IgD-negative memory B cell (primary cell): ENCODE measurements at regions not wholly inside any gene's neighbourhood (a gene's known extent, or its start where the extent isn't known, plus 50 kb on each side); places are given as distances from the start of the nearest gene placed in this dataset.
"Not testable (repeated sequence)": the region's sequence is repeated elsewhere in the genome, so short reads cannot be mapped to it uniquely, and the experiment has no call there.

Experiments used
- H3K27ac Mint-ChIP-seq, 3 donors: one replicate each; pipeline ENCODE4 v1.8.0; 2020 to 2022; ENCODE audit warnings: mild to moderate bottlenecking in 3 of 3, mixed read lengths in 3 of 3, moderate library complexity in 1 of 3
- H3K27me3 Mint-ChIP-seq: one replicate; pipeline ENCODE4 v1.8.0; 2021; ENCODE audit warnings: mixed read lengths
- H3K36me3 Mint-ChIP-seq: one replicate; pipeline ENCODE4 v1.8.0; 2020; ENCODE audit warnings: mild to moderate bottlenecking, mixed read lengths
- H3K4me1 Mint-ChIP-seq, 3 donors: one replicate each; pipeline ENCODE4 v1.8.0; 2020 to 2022; ENCODE audit warnings: mixed read lengths in 3 of 3, mild to moderate bottlenecking in 1 of 3
- H3K4me3 Mint-ChIP-seq, 4 donors: one replicate each; pipeline ENCODE4 v1.8.0; 2020 to 2022; ENCODE audit warnings: mild to moderate bottlenecking in 4 of 4, mixed read lengths in 4 of 4, moderate library complexity in 3 of 4
- H3K9me3 Mint-ChIP-seq, 3 donors: one replicate each; pipeline ENCODE4 v1.8.0; 2020 to 2021; ENCODE audit warnings: mixed read lengths in 3 of 3, mild to moderate bottlenecking in 1 of 3

DNA sequence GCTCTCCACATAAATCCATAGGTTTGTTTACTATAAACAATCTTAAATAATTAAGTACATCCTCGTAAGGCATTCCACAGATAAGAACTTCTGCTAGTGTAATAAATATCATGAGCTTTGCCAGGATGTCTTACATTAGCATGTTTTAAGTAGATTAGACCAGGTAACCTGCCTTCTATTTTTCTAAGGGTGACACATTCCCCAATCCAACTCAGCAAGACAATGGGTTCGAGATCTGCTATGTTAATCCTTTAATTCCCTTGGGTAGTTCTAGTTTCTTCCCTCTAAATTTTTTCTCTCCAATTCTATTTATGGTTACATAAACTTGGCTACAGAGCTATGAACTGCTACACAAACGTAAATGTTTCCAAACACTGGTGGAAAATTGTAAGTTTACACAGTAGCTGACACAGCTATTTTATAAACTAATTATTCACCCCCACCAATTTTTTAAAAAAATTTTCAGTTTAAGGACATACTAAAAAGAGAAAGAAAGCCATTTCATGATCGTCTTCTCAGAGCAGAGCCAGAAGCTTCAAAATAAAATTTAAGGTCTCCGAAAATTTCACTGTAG is 386.5 kb upstream of the SLC39A10 start:
- peaks cover 5% of the 10 kb centered on the region for H3K27me3 Mint-ChIP-seq
- peaks cover 4% of the 10 kb centered on the region for H3K36me3 Mint-ChIP-seq
- no peak overlapping the region for H3K4me3 Mint-ChIP-seq
- H3K9me3 Mint-ChIP-seq = peaks cover 0 to 5% (median under 1%) of the 10 kb centered on the region in 3 donors
- H3K27ac Mint-ChIP-seq = no peak overlapping the region
- no peaks in the 10 kb centered on the region for H3K4me1 Mint-ChIP-seq

DNA sequence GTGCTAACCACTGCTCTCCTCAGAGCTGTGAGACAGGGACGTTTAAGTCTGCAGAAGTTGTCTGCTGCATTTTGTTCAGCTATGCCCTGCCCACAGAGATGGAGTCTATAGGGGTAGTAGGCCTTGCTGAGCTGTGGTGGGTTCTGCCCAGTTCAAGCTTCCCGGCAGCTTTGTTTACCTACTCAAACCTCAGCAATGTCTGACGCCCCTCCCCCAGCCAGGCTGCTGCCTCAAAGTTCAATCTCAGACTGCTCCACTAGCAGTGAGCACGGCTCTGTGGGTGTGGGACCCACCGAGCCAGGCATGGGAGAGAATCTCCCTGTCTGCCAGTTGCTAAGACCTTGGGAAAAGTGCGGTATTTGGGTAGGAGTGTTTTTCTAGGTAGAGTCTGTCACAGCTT is 387.8 kb upstream of the SLC39A10 start:
- Mint-ChIP-seq H3K4me1 (no peaks in the 10 kb centered on the region), H3K27me3 (peaks cover 4% of the 10 kb centered on the region), H3K4me3 (no peak overlapping the region), H3K36me3 (peaks cover 4% of the 10 kb centered on the region), H3K9me3 (peaks cover 0 to 4% (median 3%) of the 10 kb centered on the region in 3 donors), H3K27ac (no peak overlapping the region)

DNA sequence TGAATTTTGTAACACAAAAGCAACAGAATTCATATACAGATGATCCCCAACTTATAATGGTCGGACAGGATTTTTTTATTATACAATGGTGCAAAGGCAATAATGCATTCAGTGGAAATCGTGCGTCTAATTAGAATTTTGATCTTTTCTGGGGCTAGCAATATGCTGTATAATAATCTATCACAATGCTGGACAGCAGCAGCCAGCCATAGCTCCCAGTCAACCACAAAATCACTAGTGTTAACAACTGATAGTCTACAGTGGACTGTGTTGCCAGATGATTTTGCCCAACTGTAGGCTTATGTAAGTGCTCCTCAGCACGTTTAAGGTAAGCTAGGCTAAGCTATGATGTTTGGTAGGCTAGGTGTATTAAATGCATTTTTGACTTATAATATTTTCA is 399.0 kb upstream of the SLC39A10 start:
- Mint-ChIP-seq H3K36me3 (no peaks in the 10 kb centered on the region), H3K4me1 (no peaks in the 10 kb centered on the region), H3K27me3 (peaks cover 1% of the 10 kb centered on the region), H3K4me3 (no peak overlapping the region), H3K27ac (no peak overlapping the region), H3K9me3 (peaks cover 2 to 6% (median 2%) of the 10 kb centered on the region in 3 donors)

- peaks cover 2 to 10% (median 3%) of the 10 kb centered on the region in 3 donors for H3K9me3 Mint-ChIP-seq
Observed at GRCh38 chr2:195252018-195252417, 405.0 kb upstream of the SLC39A10 start.

GRCh38 chr2:195251214-195251613 is 405.8 kb upstream of the SLC39A10 start:
- Mint-ChIP-seq H3K36me3 (no peaks in the 10 kb centered on the region), H3K9me3 (peaks cover 2 to 10% (median 3%) of the 10 kb centered on the region in 3 donors), H3K27me3 (peaks cover 1% of the 10 kb centered on the region), H3K27ac (no peak overlapping the region), H3K4me1 (no peaks in the 10 kb centered on the region), H3K4me3 (no peak overlapping the region)

More at GRCh38 chr2:195252018-195252417, 405.0 kb upstream of the SLC39A10 start:
- H3K36me3 Mint-ChIP-seq = no peaks in the 10 kb centered on the region
- H3K4me1 Mint-ChIP-seq = no peaks in the 10 kb centered on the region
- peaks cover 1% of the 10 kb centered on the region for H3K27me3 Mint-ChIP-seq
- H3K4me3 Mint-ChIP-seq = no peak overlapping the region
- no peak overlapping the region for H3K27ac Mint-ChIP-seq

GRCh38 chr2:195238826-195239225 is 418.2 kb upstream of the SLC39A10 start:
- Mint-ChIP-seq H3K36me3 (no peaks in the 10 kb centered on the region), H3K27me3 (peaks cover 2% of the 10 kb centered on the region)

GRCh38 chr2:195238379-195238778 is 418.6 kb upstream of the SLC39A10 start:
- no peak overlapping the region for H3K4me3 Mint-ChIP-seq
- no peaks in the 10 kb centered on the region for H3K36me3 Mint-ChIP-seq
- no peaks in the 10 kb centered on the region for H3K4me1 Mint-ChIP-seq
- peaks cover 0 to 5% (median 4%) of the 10 kb centered on the region in 3 donors for H3K9me3 Mint-ChIP-seq
- peaks cover 2% of the 10 kb centered on the region for H3K27me3 Mint-ChIP-seq
- no peak overlapping the region for H3K27ac Mint-ChIP-seq

More at GRCh38 chr2:195238826-195239225, 418.2 kb upstream of the SLC39A10 start:
- Mint-ChIP-seq H3K9me3 (peaks cover 0 to 5% (median 5%) of the 10 kb centered on the region in 3 donors), H3K27ac (no peak overlapping the region), H3K4me3 (no peak overlapping the region), H3K4me1 (no peaks in the 10 kb centered on the region)

GRCh38 chr2:195228547-195228946 is 428.5 kb upstream of the SLC39A10 start:
- not testable (repeated sequence) for H3K9me3 Mint-ChIP-seq, H3K4me3 Mint-ChIP-seq, H3K36me3 Mint-ChIP-seq, H3K27ac Mint-ChIP-seq, H3K27me3 Mint-ChIP-seq, H3K4me1 Mint-ChIP-seq

- Mint-ChIP-seq H3K4me1 (no peaks in the 10 kb centered on the region), H3K9me3 (no peaks in the 10 kb centered on the region), H3K36me3 (no peaks in the 10 kb centered on the region), H3K27me3 (no peaks in the 10 kb centered on the region), H3K4me3 (no peak overlapping the region), H3K27ac (no peak overlapping the region)
Observed at GRCh38 chr2:195214072-195214471, 443.0 kb upstream of the SLC39A10 start.

- no peaks in the 10 kb centered on the region for H3K4me1 Mint-ChIP-seq
- no peak overlapping the region for H3K4me3 Mint-ChIP-seq
- peaks cover 0 to 4% (median 3%) of the 10 kb centered on the region in 3 donors for H3K9me3 Mint-ChIP-seq
- no peaks in the 10 kb centered on the region for H3K27me3 Mint-ChIP-seq
- no peak overlapping the region for H3K27ac Mint-ChIP-seq
- H3K36me3 Mint-ChIP-seq = no peaks in the 10 kb centered on the region
Observed at GRCh38 chr2:195212586-195212985, 444.4 kb upstream of the SLC39A10 start.

- Mint-ChIP-seq H3K4me1 (peaks cover 0 to 2% (median 0%) of the 10 kb centered on the region in 3 donors), H3K27me3 (no peaks in the 10 kb centered on the region), H3K4me3 (no peak overlapping the region), H3K36me3 (no peaks in the 10 kb centered on the region), H3K9me3 (no peaks in the 10 kb centered on the region), H3K27ac (no peak overlapping the region)
Observed at GRCh38 chr2:195202163-195202845, 454.7 kb upstream of the SLC39A10 start.

- H3K9me3 Mint-ChIP-seq = peaks cover 0 to 2% (median 0%) of the 10 kb centered on the region in 3 donors
- peaks cover 0 to 4% (median 0%) of the 10 kb centered on the region in 3 donors for H3K4me1 Mint-ChIP-seq
- no peaks in the 10 kb centered on the region for H3K36me3 Mint-ChIP-seq
- no peak overlapping the region for H3K4me3 Mint-ChIP-seq
- no peaks in the 10 kb centered on the region for H3K27me3 Mint-ChIP-seq
- H3K27ac Mint-ChIP-seq = no peak overlapping the region
Observed at GRCh38 chr2:195199864-195200263, 457.2 kb upstream of the SLC39A10 start.

- H3K36me3 Mint-ChIP-seq = peaks cover 3% of the 10 kb centered on the region
- no peak overlapping the region for H3K27ac Mint-ChIP-seq
- H3K9me3 Mint-ChIP-seq = no peaks in the 10 kb centered on the region
- no peak overlapping the region for H3K4me3 Mint-ChIP-seq
- peaks cover 4% of the 10 kb centered on the region for H3K27me3 Mint-ChIP-seq
- H3K4me1 Mint-ChIP-seq = no peaks in the 10 kb centered on the region
Observed at GRCh38 chr2:195181059-195181705, 475.8 kb upstream of the SLC39A10 start.

GRCh38 chr2:195168369-195168768 is 488.7 kb upstream of the SLC39A10 start:
- no peaks in the 10 kb centered on the region for H3K27me3 Mint-ChIP-seq
- H3K4me1 Mint-ChIP-seq = no peaks in the 10 kb centered on the region
- H3K27ac Mint-ChIP-seq = no peak overlapping the region
- no peaks in the 10 kb centered on the region for H3K9me3 Mint-ChIP-seq
- no peak overlapping the region for H3K4me3 Mint-ChIP-seq
- H3K36me3 Mint-ChIP-seq = no peaks in the 10 kb centered on the region

GRCh38 chr2:195164930-195165329 is 492.1 kb upstream of the SLC39A10 start:
- no peak overlapping the region for H3K27ac Mint-ChIP-seq
- H3K4me3 Mint-ChIP-seq = no peak overlapping the region
- H3K4me1 Mint-ChIP-seq = no peaks in the 10 kb centered on the region
- H3K36me3 Mint-ChIP-seq = no peaks in the 10 kb centered on the region
- no peaks in the 10 kb centered on the region for H3K27me3 Mint-ChIP-seq
- H3K9me3 Mint-ChIP-seq = no peaks in the 10 kb centered on the region
